Testis (tissue), 2 donors: ENCODE measurements at regions not wholly inside any gene's neighbourhood (a gene's known extent, or its start where the extent isn't known, plus 50 kb on each side); places are given as distances from the start of the nearest gene placed in this dataset.

Experiments used
- DNase-seq: peaks from one replicate; pipeline ENCODE4 v3.0.0-alpha.2; 2019
- H3K27ac ChIP-seq, 2 donors: fragments of 200-600 bp; sonication (generic); one replicate each; pipeline ENCODE4 v1.5.1; 2019
- H3K27me3 ChIP-seq: fragments of 200-600 bp; sonication (generic); one replicate; pipeline ENCODE4 v1.5.1; 2019
- H3K36me3 ChIP-seq: fragments of 200-600 bp; sonication (generic); one replicate; pipeline ENCODE4 v1.5.1; 2017; ENCODE audit warnings: low read depth; ENCODE audit errors: missing control alignments
- H3K4me1 ChIP-seq: fragments of 200-600 bp; sonication (generic); one replicate; pipeline ENCODE4 v1.5.1; 2019
- H3K4me3 ChIP-seq, 2 donors: fragments of 200-600 bp; sonication (generic); one replicate each; pipeline ENCODE4 v1.5.1; 2017 to 2019
- H3K9me3 ChIP-seq: fragments of 200-600 bp; sonication (generic); one replicate; pipeline ENCODE4 v1.5.1; 2017
- CTCF ChIP-seq, 3 experiments: fragments of 450-650 bp in 2 of 3; fragments of 200-600 bp in 1 of 3; sonication (generic) in 1 of 3; IDR thresholded peaks; one replicate each; pipeline ENCODE4 v1.5.1; 2016 to 2019; ENCODE audit warnings: antibody characterized with exemption in 3 of 3, mild to moderate bottlenecking in 2 of 3, moderate library complexity in 1 of 3
- POLR2A ChIP-seq: fragments of 450-650 bp; IDR thresholded peaks from one replicate; pipeline ENCODE4 v1.6.1; 2017; ENCODE audit warnings: antibody characterized with exemption, mild to moderate bottlenecking, moderate library complexity
- WGBS, 2 donors: methylation state at CpG; one replicate each; pipeline ENCODE4 v1.1.5; 2018; 5-methylcytosine and 5-hydroxymethylcytosine counted together
- intact Hi-C: fragments of 100-400 bp; cut with DNase I; formaldehyde crosslinking; loops from one replicate; pipeline ENCODE4 v1.15.1; 2023; ENCODE audit warnings: low total_unique reads

GRCh38 chr11:109547356-109548027 is 125.5 kb downstream of the C11orf87 start:
- Histone ChIP-seq H3K9me3 (no peaks in the 10 kb centered on the region), H3K36me3 (no peaks in the 10 kb centered on the region), H3K27me3 (no peaks in the 10 kb centered on the region), H3K4me1 (no peaks in the 10 kb centered on the region), H3K4me3 (no peak overlapping the region), H3K27ac (no peak overlapping the region)
- 70% methylated on average over 6 of the region's 6 CpGs for WGBS, 2 donors
- intact Hi-C loops, result no loop called here
- TF ChIP-seq POLR2A (no peak), CTCF (IDR thresholded peaks at IDR 0.05) (no peak)
- no peak for DNase-seq

GRCh38 chr11:109552376-109552775 is 130.4 kb downstream of the C11orf87 start:
- Histone ChIP-seq H3K27me3 (no peaks in the 10 kb centered on the region), H3K4me1 (no peaks in the 10 kb centered on the region), H3K27ac (no peak overlapping the region), H3K4me3 (no peak overlapping the region), H3K9me3 (no peaks in the 10 kb centered on the region), H3K36me3 (no peaks in the 10 kb centered on the region)
- intact Hi-C loops, result no loop called here
- TF ChIP-seq POLR2A, result no peak
- TF ChIP-seq CTCF (IDR thresholded peaks at IDR 0.05), result no peak
- WGBS, 2 donors, result 80 to 88% methylated on average over 3 of the region's 3 CpGs
- no peak for DNase-seq

- Histone ChIP-seq H3K27me3 (no peaks in the 10 kb centered on the region), H3K27ac (no peak overlapping the region), H3K9me3 (no peaks in the 10 kb centered on the region), H3K4me3 (no peak overlapping the region), H3K4me1 (no peaks in the 10 kb centered on the region), H3K36me3 (no peaks in the 10 kb centered on the region)
- no peak for DNase-seq
- no peak for TF ChIP-seq CTCF (IDR thresholded peaks at IDR 0.05)
- TF ChIP-seq POLR2A, result no peak
- intact Hi-C loops, result no loop called here
- 94% methylated on average over 1 of the region's 1 CpG for WGBS, 2 donors
Measured at GRCh38 chr11:109553284-109553683, 131.3 kb downstream of the C11orf87 start.

- Histone ChIP-seq H3K4me3 (no peak overlapping the region), H3K36me3 (no peaks in the 10 kb centered on the region), H3K4me1 (no peaks in the 10 kb centered on the region), H3K9me3 (no peaks in the 10 kb centered on the region), H3K27ac (no peak overlapping the region), H3K27me3 (no peaks in the 10 kb centered on the region)
- intact Hi-C loops, result no loop called here
- no peak for TF ChIP-seq CTCF (IDR thresholded peaks at IDR 0.05)
- TF ChIP-seq POLR2A, result no peak
- no peak for DNase-seq
Measured at GRCh38 chr11:109554951-109555350, 133.0 kb downstream of the C11orf87 start.

GRCh38 chr11:109564241-109564640 is 142.3 kb downstream of the C11orf87 start:
- H3K27ac ChIP-seq, result no peak overlapping the region
- no peaks in the 10 kb centered on the region for H3K9me3 ChIP-seq
- H3K27me3 ChIP-seq, result no peaks in the 10 kb centered on the region
- no peak overlapping the region for H3K4me3 ChIP-seq
- no peaks in the 10 kb centered on the region for H3K36me3 ChIP-seq
- DNase-seq, result no peak
- intact Hi-C loops, result no loop called here
- no peaks in the 10 kb centered on the region for H3K4me1 ChIP-seq
- TF ChIP-seq CTCF (IDR thresholded peaks at IDR 0.05) (no peak), POLR2A (no peak)
- 88 to 90% methylated on average over 1 of the region's 1 CpG for WGBS, 2 donors
